ENCODE measurements at regions not wholly inside any gene's neighbourhood (a gene's known extent, or its start where the extent isn't known, plus 50 kb on each side); places are given as distances from the start of the nearest gene placed in this dataset.

- no peak overlapping the region for H2AFZ ChIP-seq (replicated peaks)
- no peaks in the 10 kb centered on the region for H4K20me1 ChIP-seq (ENCODE audit: low read depth)
- no peaks in the 10 kb centered on the region for H3K36me3 ChIP-seq
- no peak overlapping the region for H3K4me3 Mint-ChIP-seq
- H3K9me3 Mint-ChIP-seq, result no peaks in the 10 kb centered on the region
- no peak overlapping the region for H3K4me3 ChIP-seq
- no peaks in the 10 kb centered on the region for H3K4me1 Mint-ChIP-seq
- H3K9me3 ChIP-seq (ENCODE audit: low read depth), result no peaks in the 10 kb centered on the region
- H3K4me2 ChIP-seq, result no peak overlapping the region
- H3K27ac ChIP-seq, result no peak overlapping the region
- H3K27ac Mint-ChIP-seq, result no peak overlapping the region
- no peak overlapping the region for H3K9ac ChIP-seq
- H3K36me3 Mint-ChIP-seq, result no peaks in the 10 kb centered on the region
- H3K27me3 Mint-ChIP-seq (ENCODE audit: insufficient read depth, low read depth), result no peaks in the 10 kb centered on the region
- H3F3A ChIP-seq (ENCODE audit: low read depth), result no peaks in the 10 kb centered on the region
- no peaks in the 10 kb centered on the region for H3K79me2 ChIP-seq (ENCODE audit: low read depth)
- no peak for TF ChIP-seq EZH2phosphoT487 (IDR thresholded peaks at IDR 0.05)
- no peak for TF ChIP-seq CTCF (IDR thresholded peaks at IDR 0.05)
- TF ChIP-seq EZH2 (IDR thresholded peaks at IDR 0.05), result no peak
- DNase-seq (ENCODE audit: low spot score), result no peak
- no peaks in the 10 kb centered on the region for H3K4me1 ChIP-seq
- H3K27me3 ChIP-seq, result no peaks in the 10 kb centered on the region
Measured at GRCh38 chr3:95442766-95443165, 1371.6 kb upstream of the EPHA6 start.

GRCh38 chr3:95449841-95450240 is 1364.6 kb upstream of the EPHA6 start:
- H3K9me3 Mint-ChIP-seq, result no peaks in the 10 kb centered on the region
- DNase-seq (ENCODE audit: low spot score), result no peak
- H3K9ac ChIP-seq, result no peak overlapping the region
- H3F3A ChIP-seq (ENCODE audit: low read depth), result no peaks in the 10 kb centered on the region
- no peak overlapping the region for H3K27ac Mint-ChIP-seq
- H3K4me1 Mint-ChIP-seq, result no peaks in the 10 kb centered on the region
- no peaks in the 10 kb centered on the region for H3K36me3 Mint-ChIP-seq
- no peak overlapping the region for H3K4me3 Mint-ChIP-seq
- H3K27ac ChIP-seq, result no peak overlapping the region
- no peaks in the 10 kb centered on the region for H3K27me3 ChIP-seq
- H3K4me2 ChIP-seq, result no peak overlapping the region
- no peaks in the 10 kb centered on the region for H3K36me3 ChIP-seq
- no peaks in the 10 kb centered on the region for H3K27me3 Mint-ChIP-seq (ENCODE audit: insufficient read depth, low read depth)
- no peaks in the 10 kb centered on the region for H3K9me3 ChIP-seq (ENCODE audit: low read depth)
- H2AFZ ChIP-seq (replicated peaks), result no peak overlapping the region
- H3K79me2 ChIP-seq (ENCODE audit: low read depth), result no peaks in the 10 kb centered on the region
- TF ChIP-seq EZH2 (IDR thresholded peaks at IDR 0.05) (no peak), CTCF (IDR thresholded peaks at IDR 0.05) (no peak), EZH2phosphoT487 (IDR thresholded peaks at IDR 0.05) (no peak)
- no peak overlapping the region for H3K4me3 ChIP-seq
- H4K20me1 ChIP-seq (ENCODE audit: low read depth), result no peaks in the 10 kb centered on the region
- H3K4me1 ChIP-seq, result no peaks in the 10 kb centered on the region

GRCh38 chr3:95453242-95453641 is 1361.2 kb upstream of the EPHA6 start:
- Mint-ChIP-seq H3K27ac (no peak overlapping the region), H3K4me1 (no peaks in the 10 kb centered on the region), H3K9me3 (no peaks in the 10 kb centered on the region), H3K27me3 (ENCODE audit: insufficient read depth, low read depth) (no peaks in the 10 kb centered on the region), H3K36me3 (no peaks in the 10 kb centered on the region), H3K4me3 (no peak overlapping the region)
- no peaks in the 10 kb centered on the region for H3K36me3 ChIP-seq
- TF ChIP-seq CTCF (IDR thresholded peaks at IDR 0.05), result no peak
- no peak for TF ChIP-seq EZH2 (IDR thresholded peaks at IDR 0.05)
- no peak for TF ChIP-seq EZH2phosphoT487 (IDR thresholded peaks at IDR 0.05)
- no peaks in the 10 kb centered on the region for H3K27me3 ChIP-seq
- H3K9me3 ChIP-seq (ENCODE audit: low read depth), result no peaks in the 10 kb centered on the region
- no peak overlapping the region for H3K27ac ChIP-seq
- no peaks in the 10 kb centered on the region for H4K20me1 ChIP-seq (ENCODE audit: low read depth)
- H3F3A ChIP-seq (ENCODE audit: low read depth), result no peaks in the 10 kb centered on the region
- H3K4me1 ChIP-seq, result no peaks in the 10 kb centered on the region
- no peaks in the 10 kb centered on the region for H3K79me2 ChIP-seq (ENCODE audit: low read depth)
- H3K4me2 ChIP-seq, result no peak overlapping the region
- no peak for DNase-seq (ENCODE audit: low spot score)
- no peak overlapping the region for H2AFZ ChIP-seq (replicated peaks)
- H3K9ac ChIP-seq, result no peak overlapping the region
- no peak overlapping the region for H3K4me3 ChIP-seq

GRCh38 chr3:95456835-95457234 is 1357.6 kb upstream of the EPHA6 start:
- Histone ChIP-seq H3K4me2 (no peak overlapping the region), H3K4me3 (no peak overlapping the region), H3K79me2 (ENCODE audit: low read depth) (no peaks in the 10 kb centered on the region), H3K27ac (no peak overlapping the region), H3K9me3 (ENCODE audit: low read depth) (no peaks in the 10 kb centered on the region), H2AFZ (replicated peaks) (no peak overlapping the region), H3K9ac (no peak overlapping the region), H3F3A (ENCODE audit: low read depth) (no peaks in the 10 kb centered on the region), H3K36me3 (no peaks in the 10 kb centered on the region), H3K27me3 (no peaks in the 10 kb centered on the region), H3K4me1 (no peaks in the 10 kb centered on the region), H4K20me1 (ENCODE audit: low read depth) (no peaks in the 10 kb centered on the region)
- Mint-ChIP-seq H3K36me3 (no peaks in the 10 kb centered on the region), H3K27me3 (ENCODE audit: insufficient read depth, low read depth) (peaks cover 2% of the 10 kb centered on the region), H3K9me3 (no peaks in the 10 kb centered on the region), H3K4me1 (no peaks in the 10 kb centered on the region), H3K4me3 (no peak overlapping the region), H3K27ac (no peak overlapping the region)
- DNase-seq (ENCODE audit: low spot score), result no peak
- no peak for TF ChIP-seq EZH2 (IDR thresholded peaks at IDR 0.05)
- no peak for TF ChIP-seq EZH2phosphoT487 (IDR thresholded peaks at IDR 0.05)
- TF ChIP-seq CTCF (IDR thresholded peaks at IDR 0.05), result no peak

Data from neural progenitor cell (in vitro differentiated cells).